C1 segment of cervical spinal cord (tissue), 14 donors: ENCODE measurements at regions not wholly inside any gene's neighbourhood (a gene's known extent, or its start where the extent isn't known, plus 50 kb on each side); places are given as distances from the start of the nearest gene placed in this dataset.
"Not testable (repeated sequence)": the region's sequence is repeated elsewhere in the genome, so short reads cannot be mapped to it uniquely, and the experiment has no call there.

ENCODE experiments used
- DNase-seq, 14 donors: peaks; one replicate each; lab custom pipeline; 2025; lab: John Stamatoyannopoulos, UW

GRCh38 chr6:121636217-121636616 is 200.8 kb downstream of the GJA1 start:
- DNase-seq = not testable (repeated sequence)

- no peak for DNase-seq
Observed at GRCh38 chr6:121639021-121639420, 203.6 kb downstream of the GJA1 start.

GRCh38 chr6:121641158-121641557 is 205.7 kb downstream of the GJA1 start:
- no peak for DNase-seq

- no peak for DNase-seq
Observed at GRCh38 chr6:121645100-121645745, 209.8 kb downstream of the GJA1 start.

GRCh38 chr6:121647905-121648304 is 212.5 kb downstream of the GJA1 start:
- no peak for DNase-seq

- DNase-seq = no peak
Observed at GRCh38 chr6:121649951-121650350, 214.5 kb downstream of the GJA1 start.

GRCh38 chr6:121651420-121651819 is 216.0 kb downstream of the GJA1 start:
- no peak for DNase-seq

- no peak for DNase-seq
Observed at GRCh38 chr6:121652223-121652622, 216.8 kb downstream of the GJA1 start.

- no peak for DNase-seq
Observed at GRCh38 chr6:121652726-121653623, 217.5 kb downstream of the GJA1 start.

- no peak for DNase-seq
Observed at GRCh38 chr6:121653624-121654008, 218.2 kb downstream of the GJA1 start.

- no peak for DNase-seq
Observed at GRCh38 chr6:121657972-121658371, 222.5 kb downstream of the GJA1 start.

GRCh38 chr6:121660277-121660676 is 224.8 kb downstream of the GJA1 start:
- DNase-seq = no peak

GRCh38 chr6:121663292-121663810 is 227.9 kb downstream of the GJA1 start:
- DNase-seq = no peak

GRCh38 chr6:121664158-121664557 is 228.7 kb downstream of the GJA1 start:
- no peak for DNase-seq

- no peak for DNase-seq
Observed at GRCh38 chr6:121666814-121667213, 231.4 kb downstream of the GJA1 start.

GRCh38 chr6:121668259-121668658 is 232.8 kb downstream of the GJA1 start:
- DNase-seq = no peak

GRCh38 chr6:121670511-121670910 is 235.1 kb downstream of the GJA1 start:
- no peak for DNase-seq

GRCh38 chr6:121677571-121677970 is 242.1 kb downstream of the GJA1 start:
- DNase-seq = no peak

- DNase-seq = no peak
Observed at GRCh38 chr6:121678245-121678644, 242.8 kb downstream of the GJA1 start.

- DNase-seq = no peak
Observed at GRCh38 chr6:121680058-121680457, 244.6 kb downstream of the GJA1 start.

- DNase-seq = no peak
Observed at GRCh38 chr6:121682666-121683065, 247.2 kb downstream of the GJA1 start.

- not testable (repeated sequence) for DNase-seq
Observed at GRCh38 chr6:121685806-121686205, 250.4 kb downstream of the GJA1 start.

- DNase-seq = no peak
Observed at GRCh38 chr6:121686611-121687023, 251.2 kb downstream of the GJA1 start.
